ENCODE measurements at regions not wholly inside any gene's neighbourhood (a gene's known extent, or its start where the extent isn't known, plus 50 kb on each side); places are given as distances from the start of the nearest gene placed in this dataset.

GRCh38 chr22:22408269-22408668 lies 100.3 kb downstream of the ZNF280B start:
- DNase-seq (no peak), ATAC-seq (no peak)
- no peaks in the 10 kb centered on the region for H3K4me1 ChIP-seq
- no peak for TF ChIP-seq CTCF (IDR thresholded peaks at IDR 0.05)
- H3K27me3 ChIP-seq (ENCODE audit: low read depth) = peaks cover 25% of the 10 kb centered on the region
- no peak overlapping the region for H3K4me3 ChIP-seq
- H3K9me3 ChIP-seq = peaks cover 5% of the 10 kb centered on the region
- intact Hi-C loops (cut with DNase I) = no loop called here
- H3K27ac ChIP-seq = no peak overlapping the region
- no peaks in the 10 kb centered on the region for H3K36me3 ChIP-seq

DNA sequence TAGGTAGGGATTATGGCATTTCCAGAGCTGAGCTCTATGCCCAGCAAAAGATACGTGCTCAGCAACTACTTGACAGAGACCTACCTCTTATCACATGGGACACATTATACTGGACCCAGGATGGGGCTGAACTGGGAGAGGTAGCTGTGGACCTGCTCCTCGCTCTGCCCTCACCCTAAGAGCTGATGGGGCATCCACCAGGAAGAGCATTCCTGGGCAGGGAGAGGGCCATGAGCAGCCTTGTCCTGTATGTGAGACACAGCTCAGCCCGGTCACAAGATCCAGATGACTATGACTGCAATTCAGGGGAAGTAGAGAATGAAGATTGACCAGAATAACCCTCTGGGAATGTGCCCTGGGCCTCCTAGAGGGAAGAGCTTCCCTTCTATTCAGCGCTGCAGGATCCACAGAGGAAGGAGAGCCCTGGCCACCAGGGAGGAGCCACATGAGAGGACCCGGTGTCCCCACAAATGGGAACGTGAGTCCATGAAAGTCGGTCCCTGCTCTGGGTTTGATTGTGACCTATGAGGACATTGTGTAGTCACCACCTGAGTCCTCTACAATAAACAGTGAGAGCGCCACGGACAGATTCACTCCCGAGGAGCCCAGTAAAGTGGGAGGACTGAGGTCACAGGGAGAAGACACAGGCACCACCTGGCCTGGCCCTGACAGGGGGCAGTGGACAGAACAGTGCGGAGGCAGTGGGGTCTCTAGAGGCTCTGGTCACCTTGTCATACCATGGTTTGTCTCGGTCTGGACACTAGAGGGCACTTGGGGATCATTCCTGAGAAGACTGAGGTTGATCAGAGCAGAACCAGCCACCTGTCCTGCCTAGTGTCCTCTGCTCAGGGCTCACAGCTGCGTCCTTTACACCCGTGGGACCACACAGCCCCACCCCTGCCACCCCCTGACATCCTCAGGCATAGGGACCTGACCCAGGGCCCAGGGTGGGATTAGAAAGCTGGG lies 99.5 kb downstream of the ZNF280B start:
- Histone ChIP-seq H3K36me3 (no peaks in the 10 kb centered on the region), H3K4me1 (no peaks in the 10 kb centered on the region), H3K4me3 (no peak overlapping the region), H3K27ac (no peak overlapping the region), H3K9me3 (peaks cover 5% of the 10 kb centered on the region), H3K27me3 (ENCODE audit: low read depth) (peaks cover 28% of the 10 kb centered on the region)
- no peak for TF ChIP-seq CTCF (IDR thresholded peaks at IDR 0.05)
- DNase-seq = no peak
- peak; percentile 27 to 33 for ATAC-seq
- intact Hi-C loops (cut with DNase I) = no loop called here

DNA sequence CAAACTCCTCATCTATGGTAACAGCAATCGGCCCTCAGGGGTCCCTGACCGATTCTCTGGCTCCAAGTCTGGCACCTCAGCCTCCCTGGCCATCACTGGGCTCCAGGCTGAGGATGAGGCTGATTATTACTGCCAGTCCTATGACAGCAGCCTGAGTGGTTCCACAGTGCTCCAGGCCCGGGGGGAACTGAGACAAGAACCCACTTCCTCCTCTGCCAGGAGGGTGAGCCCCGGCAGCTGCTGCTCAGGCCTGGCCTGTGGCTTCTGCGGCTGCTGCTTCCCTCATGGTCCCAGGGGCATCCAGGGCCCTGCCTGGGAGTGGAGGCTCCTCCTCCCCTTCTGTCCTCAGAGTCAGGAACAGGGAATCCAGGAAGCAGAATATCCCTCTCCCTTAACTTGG lies 98.4 kb downstream of the ZNF280B start:
- Histone ChIP-seq H3K36me3 (no peaks in the 10 kb centered on the region), H3K4me1 (no peaks in the 10 kb centered on the region), H3K27ac (no peak overlapping the region), H3K9me3 (peaks cover 5% of the 10 kb centered on the region), H3K4me3 (no peak overlapping the region), H3K27me3 (ENCODE audit: low read depth) (peaks cover 36% of the 10 kb centered on the region)
- intact Hi-C loops (cut with DNase I) = no loop called here
- ATAC-seq = peak; percentile 50 to 80
- peak; percentile 66 for DNase-seq
- TF ChIP-seq CTCF (IDR thresholded peaks at IDR 0.05) = no peak

DNA sequence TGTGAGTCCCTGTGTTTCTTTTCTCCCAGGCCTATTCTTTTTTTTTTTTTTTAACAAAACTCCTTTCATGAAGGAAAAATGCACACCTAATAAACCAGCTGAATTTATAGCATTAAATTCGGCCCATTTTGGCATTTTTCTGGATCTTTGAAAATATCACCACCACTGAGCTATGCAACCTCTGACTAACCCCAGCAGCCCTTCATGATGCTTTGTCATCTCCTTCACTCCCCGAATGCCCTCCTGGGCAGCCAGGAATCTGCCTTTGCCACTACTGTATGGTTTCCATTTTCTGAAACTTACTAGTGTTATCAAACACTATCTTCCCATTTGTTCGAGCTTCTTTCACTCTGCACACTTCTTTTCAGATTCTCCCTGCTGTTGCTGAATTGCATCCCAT lies 97.9 kb downstream of the ZNF280B start:
- H3K9me3 ChIP-seq = peaks cover 5% of the 10 kb centered on the region
- no peaks in the 10 kb centered on the region for H3K36me3 ChIP-seq
- H3K4me1 ChIP-seq = no peaks in the 10 kb centered on the region
- DNase-seq (no peak), ATAC-seq (no peak)
- H3K4me3 ChIP-seq = no peak overlapping the region
- no peak overlapping the region for H3K27ac ChIP-seq
- intact Hi-C loops (cut with DNase I) = no loop called here
- peaks cover 42% of the 10 kb centered on the region for H3K27me3 ChIP-seq (ENCODE audit: low read depth)
- TF ChIP-seq CTCF (IDR thresholded peaks at IDR 0.05) = no peak

DNA sequence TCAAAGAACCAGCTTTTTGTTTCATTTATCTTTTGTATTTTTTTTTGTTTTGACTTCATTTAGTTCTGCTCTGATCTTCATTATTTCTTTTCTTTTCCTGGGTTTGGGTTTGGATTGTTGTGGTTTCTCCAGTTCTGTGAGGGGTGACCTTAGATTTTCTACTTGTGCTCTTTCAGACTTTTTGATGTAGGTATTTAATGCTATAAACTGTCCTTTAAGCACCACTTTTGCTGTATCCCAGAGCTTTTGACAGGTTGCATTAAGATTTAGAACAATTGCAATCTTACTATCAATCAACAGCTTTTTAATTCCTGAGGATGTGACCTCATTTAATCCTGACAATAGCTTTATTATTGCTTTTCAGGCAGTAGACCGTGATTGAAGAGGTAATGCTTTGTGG lies 94.3 kb downstream of the ZNF280B start:
- no peak overlapping the region for H3K4me3 ChIP-seq
- no peaks in the 10 kb centered on the region for H3K36me3 ChIP-seq
- no peak for TF ChIP-seq CTCF (IDR thresholded peaks at IDR 0.05)
- ATAC-seq = no peak
- peaks cover 5% of the 10 kb centered on the region for H3K9me3 ChIP-seq
- DNase-seq = no peak
- no peak overlapping the region for H3K27ac ChIP-seq
- no peaks in the 10 kb centered on the region for H3K4me1 ChIP-seq
- intact Hi-C loops (cut with DNase I) = no loop called here
- H3K27me3 ChIP-seq (ENCODE audit: low read depth) = peaks cover 52% of the 10 kb centered on the region

Measured in lower lobe of right lung (tissue), 2 donors.